D721Med (cell line): ENCODE measurements at regions not wholly inside any gene's neighbourhood (a gene's known extent, or its start where the extent isn't known, plus 50 kb on each side); places are given as distances from the start of the nearest gene placed in this dataset.

ENCODE experiments used
- DNase-seq: peaks from one replicate; pipeline ENCODE4 v3.0.0; 2011; ENCODE audit warnings: low spot score; ENCODE audit not compliant: insufficient read length
- FAIRE-seq: peaks from 2 replicates; lab custom pipeline; 2011; peaks lifted over from hg19 to GRCh38; lab: Jason Lieb, UNC
- TF ChIP-seq, protein P1 (sequence below): IDR thresholded peaks from 2 replicates; pipeline ENCODE4 v1.5.1; 2012; ENCODE audit warnings: mild to moderate bottlenecking, control low read depth; ENCODE audit not compliant: insufficient read depth; ENCODE audit errors: missing control alignments

DNA sequence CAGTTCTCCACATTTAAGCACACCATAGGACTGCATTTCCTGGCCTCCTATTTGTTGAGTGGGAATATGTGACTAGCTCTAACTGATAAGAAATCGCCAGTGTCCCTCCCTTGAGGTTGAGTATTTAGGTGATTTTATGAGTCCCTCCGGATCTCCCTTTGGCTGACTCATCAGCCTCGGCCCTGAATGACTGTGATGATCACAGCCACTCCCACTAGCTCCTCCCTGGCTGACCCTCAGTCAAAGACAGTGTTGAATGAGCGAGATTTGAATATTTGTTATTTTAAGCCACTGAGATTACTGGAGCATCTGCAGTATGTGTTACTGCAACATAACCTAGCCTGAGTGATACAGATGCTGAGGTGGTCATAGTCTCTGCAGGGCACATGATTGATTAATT is 515.3 kb downstream of the EPHB1 start:
- FAIRE-seq (no peak), DNase-seq (no peak)
- TF ChIP-seq, protein P1, sequence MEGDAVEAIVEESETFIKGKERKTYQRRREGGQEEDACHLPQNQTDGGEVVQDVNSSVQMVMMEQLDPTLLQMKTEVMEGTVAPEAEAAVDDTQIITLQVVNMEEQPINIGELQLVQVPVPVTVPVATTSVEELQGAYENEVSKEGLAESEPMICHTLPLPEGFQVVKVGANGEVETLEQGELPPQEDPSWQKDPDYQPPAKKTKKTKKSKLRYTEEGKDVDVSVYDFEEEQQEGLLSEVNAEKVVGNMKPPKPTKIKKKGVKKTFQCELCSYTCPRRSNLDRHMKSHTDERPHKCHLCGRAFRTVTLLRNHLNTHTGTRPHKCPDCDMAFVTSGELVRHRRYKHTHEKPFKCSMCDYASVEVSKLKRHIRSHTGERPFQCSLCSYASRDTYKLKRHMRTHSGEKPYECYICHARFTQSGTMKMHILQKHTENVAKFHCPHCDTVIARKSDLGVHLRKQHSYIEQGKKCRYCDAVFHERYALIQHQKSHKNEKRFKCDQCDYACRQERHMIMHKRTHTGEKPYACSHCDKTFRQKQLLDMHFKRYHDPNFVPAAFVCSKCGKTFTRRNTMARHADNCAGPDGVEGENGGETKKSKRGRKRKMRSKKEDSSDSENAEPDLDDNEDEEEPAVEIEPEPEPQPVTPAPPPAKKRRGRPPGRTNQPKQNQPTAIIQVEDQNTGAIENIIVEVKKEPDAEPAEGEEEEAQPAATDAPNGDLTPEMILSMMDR = no peak

DNA sequence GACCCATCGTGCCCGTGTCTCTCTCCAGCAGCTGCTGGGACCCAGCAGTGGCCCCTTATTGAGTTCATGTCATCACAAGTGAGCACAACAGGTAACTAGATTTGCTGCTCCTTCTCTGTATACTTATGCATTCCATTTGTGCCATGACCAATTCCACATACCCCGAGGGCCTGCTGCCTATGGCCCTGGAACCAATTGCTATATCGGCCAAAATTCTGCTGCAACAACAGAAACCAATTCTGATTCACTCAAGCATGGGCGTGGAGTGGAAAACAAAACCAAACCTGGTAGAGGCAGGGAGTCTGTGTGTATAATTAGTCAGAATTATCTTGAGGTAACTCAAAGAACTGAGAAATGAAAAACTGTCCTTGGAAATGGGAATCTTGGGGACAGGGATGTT is 516.6 kb downstream of the EPHB1 start:
- FAIRE-seq = no peak
- TF ChIP-seq, protein P1 = no peak
- DNase-seq = no peak

DNA sequence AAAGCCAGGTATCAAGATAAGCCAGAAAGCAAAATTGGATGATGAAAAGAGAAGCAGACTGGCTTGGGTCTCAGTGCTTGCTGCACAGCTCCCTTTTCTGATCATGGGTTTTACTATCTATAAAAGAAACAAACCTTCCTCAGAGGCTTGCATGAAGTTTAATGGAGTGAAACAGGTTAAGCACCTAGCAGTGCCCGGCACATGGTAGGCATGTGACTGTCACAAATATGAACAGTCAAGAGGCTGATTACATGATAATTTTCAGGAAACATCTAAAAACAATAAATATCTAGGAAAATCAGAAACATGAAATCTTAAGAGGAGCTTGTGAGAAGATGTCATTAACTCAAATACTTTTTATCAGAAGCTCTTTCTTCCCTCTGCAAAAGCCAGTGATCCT is 519.2 kb downstream of the EPHB1 start:
- TF ChIP-seq, protein P1 = no peak
- FAIRE-seq (no peak), DNase-seq (no peak)

DNA sequence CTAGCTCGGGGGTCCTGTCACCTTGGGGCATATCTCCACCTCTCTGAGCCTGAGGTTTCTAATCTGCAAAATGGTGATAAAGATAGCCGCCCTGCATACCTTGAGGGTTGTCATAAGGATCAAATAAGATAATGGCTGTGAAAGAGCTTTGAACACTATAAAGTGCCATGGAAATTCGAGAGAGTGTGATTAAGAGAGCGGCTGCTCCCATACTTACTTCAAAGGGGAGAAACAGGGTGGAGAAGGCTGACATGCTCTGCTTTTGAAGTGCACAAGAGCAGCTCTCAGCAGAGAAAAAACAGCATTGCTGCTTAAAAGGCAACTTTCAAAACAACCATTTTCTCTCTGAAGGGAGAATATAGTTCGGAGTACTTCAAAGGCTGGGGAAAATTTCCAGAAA is 529.2 kb downstream of the EPHB1 start:
- TF ChIP-seq, protein P1 = no peak
- FAIRE-seq = no peak
- no peak for DNase-seq

GRCh38 chr3:135325096-135325495 is 530.0 kb downstream of the EPHB1 start:
- FAIRE-seq (no peak), DNase-seq (no peak)
- TF ChIP-seq, protein P1 = no peak

- DNase-seq = no peak
- TF ChIP-seq, protein P1 = no peak
- FAIRE-seq = no peak
Observed at GRCh38 chr3:135325726-135326235, 530.7 kb downstream of the EPHB1 start.

GRCh38 chr3:135326851-135327250 is 531.8 kb downstream of the EPHB1 start:
- DNase-seq = no peak
- TF ChIP-seq, protein P1 = no peak
- FAIRE-seq = no peak
